ENCODE measurements at regions not wholly inside any gene's neighbourhood (a gene's known extent, or its start where the extent isn't known, plus 50 kb on each side); places are given as distances from the start of the nearest gene placed in this dataset.

DNA sequence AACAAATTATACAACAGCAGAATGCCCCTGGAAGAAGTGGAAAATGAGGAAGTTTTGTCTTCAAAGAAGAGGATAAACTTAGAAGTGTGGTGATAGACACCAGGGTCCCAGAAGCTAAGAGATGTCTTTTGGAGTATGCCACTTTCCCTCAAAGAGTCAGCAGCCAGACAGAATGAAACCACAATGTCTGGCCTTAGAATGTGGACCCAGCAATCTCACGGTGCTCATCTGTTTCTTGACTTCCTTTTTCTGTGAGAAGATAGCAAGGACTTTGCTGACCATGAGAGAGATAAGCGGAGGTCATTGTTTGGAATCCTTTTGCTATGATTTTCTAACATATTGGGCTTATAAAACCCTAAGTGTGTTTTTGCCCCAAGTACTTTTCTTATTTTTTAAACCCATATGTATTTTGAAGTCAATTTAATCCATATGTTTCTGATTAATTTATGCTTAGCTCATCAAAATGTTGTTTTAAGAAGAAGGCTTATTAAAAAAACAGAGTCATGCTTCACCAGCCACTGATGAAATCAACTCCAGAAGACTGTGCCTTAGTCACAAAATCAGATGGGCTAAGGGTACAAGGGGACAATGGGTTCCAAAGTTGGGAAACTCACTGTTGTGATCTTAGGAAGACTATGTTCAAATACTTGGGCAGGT, 451.2 kb upstream of the JAG1 start:
- TF ChIP-seq, protein P1, sequence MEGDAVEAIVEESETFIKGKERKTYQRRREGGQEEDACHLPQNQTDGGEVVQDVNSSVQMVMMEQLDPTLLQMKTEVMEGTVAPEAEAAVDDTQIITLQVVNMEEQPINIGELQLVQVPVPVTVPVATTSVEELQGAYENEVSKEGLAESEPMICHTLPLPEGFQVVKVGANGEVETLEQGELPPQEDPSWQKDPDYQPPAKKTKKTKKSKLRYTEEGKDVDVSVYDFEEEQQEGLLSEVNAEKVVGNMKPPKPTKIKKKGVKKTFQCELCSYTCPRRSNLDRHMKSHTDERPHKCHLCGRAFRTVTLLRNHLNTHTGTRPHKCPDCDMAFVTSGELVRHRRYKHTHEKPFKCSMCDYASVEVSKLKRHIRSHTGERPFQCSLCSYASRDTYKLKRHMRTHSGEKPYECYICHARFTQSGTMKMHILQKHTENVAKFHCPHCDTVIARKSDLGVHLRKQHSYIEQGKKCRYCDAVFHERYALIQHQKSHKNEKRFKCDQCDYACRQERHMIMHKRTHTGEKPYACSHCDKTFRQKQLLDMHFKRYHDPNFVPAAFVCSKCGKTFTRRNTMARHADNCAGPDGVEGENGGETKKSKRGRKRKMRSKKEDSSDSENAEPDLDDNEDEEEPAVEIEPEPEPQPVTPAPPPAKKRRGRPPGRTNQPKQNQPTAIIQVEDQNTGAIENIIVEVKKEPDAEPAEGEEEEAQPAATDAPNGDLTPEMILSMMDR (IDR thresholded peaks at IDR 0.05; ENCODE audit: low read length), result no peak
- TF ChIP-seq EZH2 (optimal IDR thresholded peaks at IDR 0.05; ENCODE audit: low read depth, low read length), result no peak
- TF ChIP-seq EZH2phosphoT487 (IDR thresholded peaks at IDR 0.05; ENCODE audit: low read length), result no peak
